ENCODE measurements at regions not wholly inside any gene's neighbourhood (a gene's known extent, or its start where the extent isn't known, plus 50 kb on each side); places are given as distances from the start of the nearest gene placed in this dataset.
"Not testable (repeated sequence)": the region's sequence is repeated elsewhere in the genome, so short reads cannot be mapped to it uniquely, and the experiment has no call there.

- ChIA-PET CTCF (ENCODE audit: partially characterized antibody) (no interaction called here), POLR2A (ENCODE audit: partially characterized antibody) (no interaction called here)
Measured at GRCh38 chr19:23474761-23475160, 79.5 kb upstream of the ZNF91 start.

DNA sequence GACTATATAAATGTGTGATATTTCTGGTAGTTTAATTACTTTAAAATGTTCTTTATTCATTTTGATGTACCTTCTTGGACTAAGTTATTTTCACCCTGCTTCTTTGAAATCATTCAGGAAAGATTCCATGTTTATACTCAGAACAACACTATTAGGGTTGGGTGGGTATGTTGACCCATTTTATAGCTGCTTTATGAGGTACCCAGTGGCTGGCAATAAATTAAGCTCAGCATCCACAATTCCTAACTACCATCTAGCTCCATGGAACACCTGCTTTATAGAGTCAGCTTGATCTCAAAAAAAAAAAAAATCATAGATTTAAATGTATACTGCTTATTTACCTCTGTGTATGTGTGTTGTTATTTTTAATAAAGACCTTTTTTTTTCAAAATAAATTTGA, 78.9 kb upstream of the ZNF91 start:
- Mint-ChIP-seq H3K9me3 (peaks cover 3 to 45% (median 31%) of the 10 kb centered on the region in 8 donors), H3K36me3 (peaks cover 0 to 12% of the 10 kb centered on the region in 2 donors), H3K4me1 (peaks cover 0 to 2% (median 0%) of the 10 kb centered on the region in 4 donors), H3K27ac (no peak overlapping the region), H3K27me3 (peaks cover 10 to 16% of the 10 kb centered on the region in 2 donors), H3K4me3 (no peak overlapping the region)
- H3K4me1 ChIP-seq (ENCODE audit: insufficient read depth, low read length), result no peaks in the 10 kb centered on the region
- no peaks in the 10 kb centered on the region for H3K36me3 ChIP-seq (ENCODE audit: insufficient read depth, low read length)
- H3K4me3 ChIP-seq (ENCODE audit: low read length in 2 of 2), result no peak overlapping the region
- intact Hi-C loops (cut with micrococcal nuclease), result no loop called here
- CTCF ChIA-PET (ENCODE audit: partially characterized antibody), result no interaction called here
- POLR2A ChIA-PET (ENCODE audit: partially characterized antibody), result no interaction called here
- no peak overlapping the region for H3K27ac ChIP-seq (ENCODE audit: low read depth, low read length)
- H3K27me3 ChIP-seq (ENCODE audit: insufficient read depth, low read length), result no peaks in the 10 kb centered on the region
- H3K9me3 ChIP-seq (ENCODE audit: control insufficient read depth in 1 of 2, low read length in 2 of 2), result no peaks in the 10 kb centered on the region
- no peak for DNase-seq

More at GRCh38 chr19:23474761-23475160, 79.5 kb upstream of the ZNF91 start:
- Histone ChIP-seq H3K4me1 (ENCODE audit: insufficient read depth, low read length) (no peaks in the 10 kb centered on the region), H3K4me3 (ENCODE audit: low read length in 2 of 2) (no peak overlapping the region), H3K27ac (ENCODE audit: low read depth, low read length) (no peak overlapping the region), H3K27me3 (ENCODE audit: insufficient read depth, low read length) (no peaks in the 10 kb centered on the region), H3K36me3 (ENCODE audit: insufficient read depth, low read length) (no peaks in the 10 kb centered on the region), H3K9me3 (ENCODE audit: control insufficient read depth in 1 of 2, low read length in 2 of 2) (no peaks in the 10 kb centered on the region)
- Mint-ChIP-seq H3K27ac (no peak overlapping the region), H3K36me3 (peaks cover 0 to 6% of the 10 kb centered on the region in 2 donors), H3K9me3 (peaks cover 4 to 44% (median 28%) of the 10 kb centered on the region in 8 donors), H3K4me3 (no peak overlapping the region), H3K4me1 (peaks cover 0 to 2% (median 0%) of the 10 kb centered on the region in 4 donors), H3K27me3 (peaks cover 10 to 14% of the 10 kb centered on the region in 2 donors)
- intact Hi-C loops (cut with micrococcal nuclease), result no loop called here
- DNase-seq, result no peak

GRCh38 chr19:23470873-23471545, 75.7 kb upstream of the ZNF91 start:
- no peak for DNase-seq
- Mint-ChIP-seq H3K4me1 (peaks cover 0 to 2% (median 0%) of the 10 kb centered on the region in 4 donors), H3K4me3 (no peak overlapping the region), H3K9me3 (peaks cover 2 to 54% (median 40%) of the 10 kb centered on the region in 8 donors), H3K36me3 (peaks cover 0 to 12% of the 10 kb centered on the region in 2 donors), H3K27me3 (peaks cover 10 to 20% of the 10 kb centered on the region in 2 donors), H3K27ac (no peak overlapping the region)
- POLR2A ChIA-PET (ENCODE audit: partially characterized antibody), result no interaction called here
- H3K4me1 ChIP-seq (ENCODE audit: insufficient read depth, low read length), result no peaks in the 10 kb centered on the region
- H3K9me3 ChIP-seq (ENCODE audit: control insufficient read depth in 1 of 2, low read length in 2 of 2), result peaks cover 0 to 5% of the 10 kb centered on the region in 2 donors
- CTCF ChIA-PET (ENCODE audit: partially characterized antibody), result no interaction called here
- H3K27me3 ChIP-seq (ENCODE audit: insufficient read depth, low read length), result no peaks in the 10 kb centered on the region
- no peak overlapping the region for H3K27ac ChIP-seq (ENCODE audit: low read depth, low read length)
- no peak overlapping the region for H3K4me3 ChIP-seq (ENCODE audit: low read length in 2 of 2)
- no peaks in the 10 kb centered on the region for H3K36me3 ChIP-seq (ENCODE audit: insufficient read depth, low read length)
- intact Hi-C loops (cut with micrococcal nuclease), result no loop called here

DNA sequence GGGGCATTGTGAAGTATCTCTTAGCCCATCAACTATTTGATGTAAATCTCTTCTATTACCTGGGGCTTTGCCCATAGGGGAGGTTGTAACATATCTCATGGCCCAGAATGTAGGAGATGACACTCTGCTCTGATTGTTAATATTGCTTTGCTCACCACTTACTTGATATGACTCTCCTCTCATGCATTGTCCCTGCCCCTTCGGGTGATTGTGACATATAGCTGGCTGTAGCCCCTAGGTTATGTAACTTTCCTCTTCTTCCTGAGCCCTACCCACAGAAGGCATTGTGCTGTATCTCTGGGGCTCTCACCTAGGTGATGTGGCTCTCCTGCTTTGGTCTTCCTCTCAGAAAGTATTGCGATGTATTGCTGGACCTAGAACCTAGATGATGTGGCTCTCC, 69.1 kb upstream of the ZNF91 start:
- H3K27ac Mint-ChIP-seq; CTCF ChIA-PET (ENCODE audit: partially characterized antibody); H3K36me3 ChIP-seq (ENCODE audit: insufficient read depth, low read length); H3K27me3 ChIP-seq (ENCODE audit: insufficient read depth, low read length); H3K4me1 ChIP-seq (ENCODE audit: insufficient read depth, low read length); H3K36me3 Mint-ChIP-seq; H3K4me3 Mint-ChIP-seq; intact Hi-C loops (cut with micrococcal nuclease); H3K4me1 Mint-ChIP-seq; POLR2A ChIA-PET (ENCODE audit: partially characterized antibody); H3K4me3 ChIP-seq (ENCODE audit: low read length in 2 of 2); H3K9me3 ChIP-seq (ENCODE audit: control insufficient read depth in 1 of 2, low read length in 2 of 2); DNase-seq; H3K27ac ChIP-seq (ENCODE audit: low read depth, low read length); H3K27me3 Mint-ChIP-seq: not testable (repeated sequence)
- peaks cover 4 to 31% (median 24%) of the 10 kb centered on the region in 8 donors for H3K9me3 Mint-ChIP-seq

DNA sequence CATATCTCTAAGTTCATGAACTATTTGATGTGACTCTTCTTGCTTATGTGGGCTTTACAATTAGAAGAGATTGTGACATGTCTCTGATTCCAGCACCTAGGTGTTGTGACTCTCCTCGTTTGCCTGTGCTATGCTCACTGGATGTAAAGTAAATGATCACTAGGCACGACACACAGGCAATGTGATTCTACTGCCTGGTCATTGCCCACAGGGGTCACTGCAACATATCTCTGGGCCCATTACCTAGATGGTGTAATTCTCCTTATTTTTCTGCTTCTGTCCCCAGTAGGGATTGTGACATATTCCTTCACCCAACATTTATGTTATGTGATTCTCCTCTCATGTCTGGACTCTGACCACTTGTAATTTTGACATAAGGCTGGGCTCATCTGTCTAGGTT, 65.8 kb upstream of the ZNF91 start:
- intact Hi-C loops (cut with micrococcal nuclease), result no loop called here
- DNase-seq, result no peak
- Histone ChIP-seq H3K9me3 (ENCODE audit: control insufficient read depth in 1 of 2, low read length in 2 of 2) (no peaks in the 10 kb centered on the region), H3K4me1 (ENCODE audit: insufficient read depth, low read length) (no peaks in the 10 kb centered on the region), H3K27me3 (ENCODE audit: insufficient read depth, low read length) (no peaks in the 10 kb centered on the region), H3K4me3 (ENCODE audit: low read length in 2 of 2) (no peak overlapping the region), H3K36me3 (ENCODE audit: insufficient read depth, low read length) (no peaks in the 10 kb centered on the region), H3K27ac (ENCODE audit: low read depth, low read length) (no peak overlapping the region)
- Mint-ChIP-seq H3K9me3 (peaks cover 4 to 30% (median 13%) of the 10 kb centered on the region in 8 donors), H3K4me3 (no peak overlapping the region), H3K36me3 (no peaks in the 10 kb centered on the region), H3K4me1 (no peaks in the 10 kb centered on the region), H3K27ac (no peak overlapping the region), H3K27me3 (peaks cover 2 to 3% of the 10 kb centered on the region in 2 donors)
- POLR2A ChIA-PET (ENCODE audit: partially characterized antibody), result no interaction called here
- CTCF ChIA-PET (ENCODE audit: partially characterized antibody), result no interaction called here

GRCh38 chr19:23460656-23461055, 65.4 kb upstream of the ZNF91 start:
- Mint-ChIP-seq H3K9me3 (peaks cover 4 to 34% (median 13%) of the 10 kb centered on the region in 8 donors), H3K27ac (no peak overlapping the region), H3K27me3 (peaks cover 2 to 3% of the 10 kb centered on the region in 2 donors), H3K4me3 (no peak overlapping the region), H3K4me1 (no peaks in the 10 kb centered on the region), H3K36me3 (no peaks in the 10 kb centered on the region)
- Histone ChIP-seq H3K4me1 (ENCODE audit: insufficient read depth, low read length) (no peaks in the 10 kb centered on the region), H3K36me3 (ENCODE audit: insufficient read depth, low read length) (no peaks in the 10 kb centered on the region), H3K27ac (ENCODE audit: low read depth, low read length) (no peak overlapping the region), H3K27me3 (ENCODE audit: insufficient read depth, low read length) (no peaks in the 10 kb centered on the region), H3K9me3 (ENCODE audit: control insufficient read depth in 1 of 2, low read length in 2 of 2) (no peaks in the 10 kb centered on the region), H3K4me3 (ENCODE audit: low read length in 2 of 2) (no peak overlapping the region)
- DNase-seq, result no peak
- POLR2A ChIA-PET (ENCODE audit: partially characterized antibody), result no interaction called here
- CTCF ChIA-PET (ENCODE audit: partially characterized antibody), result no interaction called here
- intact Hi-C loops (cut with micrococcal nuclease), result no loop called here

Measured in CD4-positive, alpha-beta memory T cell (primary cell).